Endothelial cell of umbilical vein (primary cell): ENCODE measurements at regions not wholly inside any gene's neighbourhood (a gene's known extent, or its start where the extent isn't known, plus 50 kb on each side); places are given as distances from the start of the nearest gene placed in this dataset.

Source experiments
- BruUV-seq: library from RNA; stranded (reverse); fragments of 400-500 nt; replicated peaks from 2 replicates; lab custom pipeline; 2021; lab: Mats Ljungman, UMichigan
- CTCF ChIA-PET: fragments of 300-600, 350-600 bp; sonication (Branson Sonifier 250); formaldehyde crosslinking; loops from one replicate; lab custom pipeline; 2021; ENCODE audit warnings: antibody characterized with exemption, inconsistent platforms; lab: Charles Lee
- POLR2A ChIA-PET: fragments of 300-600, 350-600 bp; sonication (Branson Sonifier 250); formaldehyde crosslinking; loops from one replicate; lab custom pipeline; 2021; ENCODE audit warnings: antibody characterized with exemption, inconsistent platforms; lab: Charles Lee
- DNase-seq: peaks from one replicate; pipeline ENCODE4 v3.0.0-alpha.2; 2011; ENCODE audit warnings: low read depth, low spot score
- FAIRE-seq: peaks from 2 replicates; lab custom pipeline; 2011; peaks lifted over from hg19 to GRCh38; lab: Jason Lieb, UNC
- H2AFZ ChIP-seq: 2 replicates; pipeline ENCODE4 v1.6.0; 2012; ENCODE audit warnings: low read depth, low read length, control low read depth, inconsistent platforms
- H3K27ac ChIP-seq: 2 replicates; pipeline ENCODE4 v1.5.1; 2011; ENCODE audit warnings: low read depth, mild to moderate bottlenecking, control low read depth, low read length, moderate library complexity; ENCODE audit not compliant: insufficient read depth
- H3K27me3 ChIP-seq, 2 experiments: 2 replicates each; pipeline versions ENCODE4 v1.6.0 to v1.6.1; 2011; ENCODE audit warnings: low read length in 2 of 2, mixed read lengths in 1 of 2; ENCODE audit not compliant: control insufficient read depth in 2 of 2, insufficient read depth in 2 of 2
- H3K36me3 ChIP-seq, 2 experiments: 2 replicates in 1 of 2; 3 replicates in 1 of 2; pipeline ENCODE4 v1.5.1; 2011; ENCODE audit warnings: low read length in 2 of 2, mild to moderate bottlenecking in 1 of 2, moderate library complexity in 1 of 2; ENCODE audit not compliant: control insufficient read depth in 2 of 2, insufficient read depth in 2 of 2; ENCODE audit errors: extremely low read depth in 1 of 2
- H3K4me1 ChIP-seq: 3 replicates; pipeline ENCODE4 v1.5.1; 2011; ENCODE audit warnings: mild to moderate bottlenecking, low read length; ENCODE audit not compliant: control insufficient read depth, insufficient read depth; ENCODE audit errors: extremely low read depth
- H3K4me2 ChIP-seq: 2 replicates; pipeline ENCODE4 v1.6.1; 2011; ENCODE audit warnings: low read length, control low read depth, mixed read lengths; ENCODE audit not compliant: insufficient read depth
- H3K4me3 ChIP-seq, 3 experiments: fragments of 200-600 bp in 1 of 3; sonication (generic), shearing (Covaris generic) in 1 of 3; replicated peaks in 1 of 3; 2 replicates each; pipeline ENCODE4 v1.5.1; 2011 to 2016; ENCODE audit warnings: control low read depth in 3 of 3, low read length in 3 of 3, mild to moderate bottlenecking in 2 of 3, inconsistent platforms in 1 of 3, low read depth in 1 of 3, moderate library complexity in 1 of 3; ENCODE audit not compliant: insufficient read depth in 1 of 3
- H3K79me2 ChIP-seq: 2 replicates; pipeline ENCODE4 v1.6.0; 2012; ENCODE audit warnings: low read length, inconsistent platforms; ENCODE audit not compliant: control insufficient read depth, insufficient read depth
- H3K9ac ChIP-seq: replicated peaks from 2 replicates; pipeline ENCODE3; 2011; ENCODE audit warnings: low read length, control low read depth; ENCODE audit not compliant: insufficient read depth; ENCODE audit errors: extremely low read depth
- H3K9me1 ChIP-seq: replicated peaks from 3 replicates; pipeline ENCODE4 v1.6.0; 2011; ENCODE audit warnings: mild to moderate bottlenecking, low read length; ENCODE audit not compliant: control insufficient read depth, insufficient read depth; ENCODE audit errors: extremely low read depth
- H3K9me3 ChIP-seq: replicated peaks from 2 replicates; pipeline ENCODE4 v1.5.1; 2012; ENCODE audit warnings: low read length, inconsistent platforms; ENCODE audit not compliant: control insufficient read depth, insufficient read depth
- H4K20me1 ChIP-seq: replicated peaks from 2 replicates; pipeline ENCODE3; 2011; ENCODE audit warnings: mild to moderate bottlenecking, low read length; ENCODE audit not compliant: control insufficient read depth, insufficient read depth; ENCODE audit errors: extremely low read depth
- CTCF ChIP-seq, 2 donors: IDR thresholded peaks; 1 replicate in 1 of 2; 2 replicates in 1 of 2; pipeline ENCODE4 v1.5.1; 2011; ENCODE audit warnings: low read length in 2 of 2, mild to moderate bottlenecking in 2 of 2, moderate library complexity in 2 of 2, control low read depth in 1 of 2, inconsistent platforms in 1 of 2, low read depth in 1 of 2; ENCODE audit not compliant: insufficient read depth in 1 of 2; ENCODE audit errors: extremely low read depth in 1 of 2
- EZH2 ChIP-seq: IDR thresholded peaks from 2 replicates; pipeline ENCODE4 v1.6.1; 2012; ENCODE audit warnings: borderline replicate concordance, low read depth, mild to moderate bottlenecking, moderate library complexity, low read length, inconsistent platforms; ENCODE audit not compliant: severe bottlenecking
- FOS ChIP-seq: IDR thresholded peaks from 2 replicates; pipeline ENCODE4 v1.6.1; 2011; ENCODE audit warnings: mild to moderate bottlenecking, low read length, moderate library complexity, borderline replicate concordance; ENCODE audit not compliant: insufficient read depth
- MYC ChIP-seq: IDR thresholded peaks from one replicate; pipeline ENCODE4 v1.6.1; 2011; ENCODE audit warnings: mild to moderate bottlenecking, low read depth, low read length
- dilution Hi-C: fragments of 300-500 bp; cut with MboI; formaldehyde crosslinking; loops from one replicate; pipeline ENCODE4 v1.15.0; 2019; ENCODE audit warnings: low sequenced_read_pairs; ENCODE audit not compliant: extremely low pct_ligation_motif_present
- intact Hi-C: fragments of 100-400 bp; cut with micrococcal nuclease; formaldehyde crosslinking; loops from one replicate; pipeline ENCODE4 v1.10.0; 2022

- Histone ChIP-seq H3K9me3 (no peaks in the 10 kb centered on the region), H3K4me2 (no peak overlapping the region), H3K4me3 (no peak overlapping the region), H2AFZ (no peak overlapping the region), H3K27me3 (no peaks in the 10 kb centered on the region), H3K79me2 (no peaks in the 10 kb centered on the region), H3K36me3 (no peaks in the 10 kb centered on the region), H3K9me1 (no peaks in the 10 kb centered on the region), H4K20me1 (no peaks in the 10 kb centered on the region), H3K27ac (no peak overlapping the region), H3K4me1 (no peaks in the 10 kb centered on the region), H3K9ac (no peak overlapping the region)
- CTCF ChIA-PET, result no interaction called here
- dilution Hi-C loops, result no loop called here
- BruUV-seq, result no TSS peak
- FAIRE-seq (no peak), DNase-seq (no peak)
- intact Hi-C loops, result no loop called here
- TF ChIP-seq EZH2 (no peak), CTCF (IDR thresholded peaks at IDR 0.05; ENCODE audit: extremely low read depth in 1 of 2, insufficient read depth in 1 of 2, low read depth in 1 of 2, low read length in 2 of 2) (no peak), MYC (no peak)
- POLR2A ChIA-PET, result no interaction called here
These were observed 212.5 kb upstream of the CHD6 start for GRCh38 chr20:41830702-41831101.

- DNase-seq (no peak), FAIRE-seq (no peak)
- Histone ChIP-seq H3K79me2 (no peaks in the 10 kb centered on the region), H3K27me3 (no peaks in the 10 kb centered on the region), H3K9me1 (no peaks in the 10 kb centered on the region), H3K4me1 (no peaks in the 10 kb centered on the region), H3K9ac (no peak overlapping the region), H4K20me1 (no peaks in the 10 kb centered on the region), H3K9me3 (peaks cover 4% of the 10 kb centered on the region), H3K27ac (no peak overlapping the region), H2AFZ (no peak overlapping the region), H3K4me2 (no peak overlapping the region), H3K36me3 (no peaks in the 10 kb centered on the region), H3K4me3 (no peak overlapping the region)
- no peak for TF ChIP-seq FOS
- ChIA-PET CTCF (no interaction called here), POLR2A (no interaction called here)
- dilution Hi-C loops (no loop called here), intact Hi-C loops (no loop called here)
- no TSS peak for BruUV-seq
These were observed 201.3 kb upstream of the CHD6 start for GRCh38 chr20:41819436-41819835.
